Activated gamma-delta T cell (primary cell): ENCODE measurements at regions not wholly inside any gene's neighbourhood (a gene's known extent, or its start where the extent isn't known, plus 50 kb on each side); places are given as distances from the start of the nearest gene placed in this dataset.

ENCODE experiments used
- DNase-seq: peaks from one replicate; lab custom pipeline; 2025; lab: John Stamatoyannopoulos, UW

- DNase-seq = no peak
Observed at GRCh38 chr18:54100920-54101470, 123.5 kb downstream of the MBD2 start.

GRCh38 chr18:54100466-54100865 is 124.0 kb downstream of the MBD2 start:
- no peak for DNase-seq

GRCh38 chr18:54094474-54094873 is 130.0 kb downstream of the MBD2 start:
- no peak for DNase-seq

- DNase-seq = no peak
Observed at GRCh38 chr18:54090856-54091255, 133.6 kb downstream of the MBD2 start.

GRCh38 chr18:54089749-54090459 is 134.6 kb downstream of the MBD2 start:
- DNase-seq = no peak

GRCh38 chr18:54086863-54087262 is 137.6 kb downstream of the MBD2 start:
- no peak for DNase-seq

GRCh38 chr18:54086046-54086802 is 138.2 kb downstream of the MBD2 start:
- no peak for DNase-seq

- no peak for DNase-seq
Observed at GRCh38 chr18:54080858-54081257, 143.6 kb downstream of the MBD2 start.

GRCh38 chr18:54076166-54076565 is 148.3 kb downstream of the MBD2 start:
- no peak for DNase-seq

- no peak for DNase-seq
Observed at GRCh38 chr18:54075689-54076088, 148.8 kb downstream of the MBD2 start.

GRCh38 chr18:54069729-54070128 is 154.7 kb downstream of the MBD2 start:
- no peak for DNase-seq

GRCh38 chr18:54060343-54061005 is 164.0 kb downstream of the MBD2 start:
- no peak for DNase-seq

- DNase-seq = no peak
Observed at GRCh38 chr18:54052732-54053429, 171.6 kb downstream of the MBD2 start.

- DNase-seq = no peak
Observed at GRCh38 chr18:54052259-54052658, 172.2 kb downstream of the MBD2 start.

GRCh38 chr18:54043484-54044251 is 180.8 kb downstream of the MBD2 start:
- DNase-seq = no peak

- DNase-seq = no peak
Observed at GRCh38 chr18:54035927-54036326, 188.5 kb downstream of the MBD2 start.

GRCh38 chr18:54033052-54033451 is 191.4 kb downstream of the MBD2 start:
- DNase-seq = no peak

GRCh38 chr18:54032412-54032811 is 192.1 kb downstream of the MBD2 start:
- DNase-seq = no peak

GRCh38 chr18:54031243-54031642 is 193.2 kb downstream of the MBD2 start:
- DNase-seq = no peak

- no peak for DNase-seq
Observed at GRCh38 chr18:54030434-54030833, 194.0 kb downstream of the MBD2 start.

GRCh38 chr18:54023471-54023870 is 201.0 kb downstream of the MBD2 start:
- no peak for DNase-seq
